ENCODE measurements at regions not wholly inside any gene's neighbourhood (a gene's known extent, or its start where the extent isn't known, plus 50 kb on each side); places are given as distances from the start of the nearest gene placed in this dataset.

- DNase-seq = no peak
These were observed 672.1 kb upstream of the RIOK2 start for GRCh38 chr5:97854871-97855762.

DNA sequence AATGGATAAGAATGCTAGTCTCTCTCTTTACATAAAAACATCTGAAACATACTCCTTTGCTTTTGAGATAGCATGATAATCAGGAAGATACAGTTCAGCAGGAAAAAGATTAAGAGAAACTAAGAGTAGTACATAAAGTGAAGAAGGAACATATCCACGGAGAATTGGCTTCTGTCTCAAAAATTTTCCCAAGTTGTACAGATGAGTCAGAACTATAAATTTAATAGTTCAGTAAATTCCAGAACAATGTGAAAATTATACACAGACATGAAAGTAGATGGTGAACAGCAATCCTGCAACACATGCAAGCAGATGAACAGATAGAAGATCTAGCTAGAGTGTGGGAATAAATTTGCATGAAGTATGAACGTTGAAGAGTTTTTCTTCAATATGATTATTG is 691.4 kb upstream of the RIOK2 start:
- DNase-seq = no peak

- no peak for DNase-seq
These were observed 693.2 kb upstream of the RIOK2 start for GRCh38 chr5:97876272-97876671.

- no peak for DNase-seq
These were observed 694.5 kb upstream of the RIOK2 start for GRCh38 chr5:97877588-97877987.

- no peak for DNase-seq
These were observed 705.4 kb upstream of the RIOK2 start for GRCh38 chr5:97888439-97888838.

GRCh38 chr5:97891971-97892370 is 708.9 kb upstream of the RIOK2 start:
- no peak for DNase-seq

- no peak for DNase-seq
These were observed 720.7 kb upstream of the RIOK2 start for GRCh38 chr5:97903742-97904141.

GRCh38 chr5:97906135-97906534 is 723.1 kb upstream of the RIOK2 start:
- no peak for DNase-seq

- no peak for DNase-seq
These were observed 724.8 kb upstream of the RIOK2 start for GRCh38 chr5:97907646-97908400.

GRCh38 chr5:97909541-97909940 is 726.5 kb upstream of the RIOK2 start:
- DNase-seq = no peak

- no peak for DNase-seq
These were observed 731.4 kb upstream of the RIOK2 start for GRCh38 chr5:97914483-97914882.

DNA sequence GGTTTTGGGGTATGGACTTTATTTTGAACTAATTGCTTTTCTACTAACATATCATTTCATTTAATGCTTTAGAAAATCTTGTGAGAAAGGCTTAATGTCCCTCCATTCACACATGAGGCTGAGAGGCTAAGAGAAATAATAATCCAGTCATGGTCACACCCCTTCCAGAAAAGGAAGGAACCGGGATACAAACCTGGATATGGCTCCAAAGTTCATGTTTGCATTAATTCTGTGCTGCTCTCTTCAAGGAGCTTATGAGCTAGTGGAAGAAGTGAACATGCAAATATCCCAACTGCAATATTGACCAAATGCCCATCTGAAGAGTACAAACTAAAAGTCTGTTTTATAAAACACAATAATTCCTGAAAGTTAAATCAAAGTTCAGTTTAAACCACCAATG is 732.1 kb upstream of the RIOK2 start:
- DNase-seq = no peak

DNA sequence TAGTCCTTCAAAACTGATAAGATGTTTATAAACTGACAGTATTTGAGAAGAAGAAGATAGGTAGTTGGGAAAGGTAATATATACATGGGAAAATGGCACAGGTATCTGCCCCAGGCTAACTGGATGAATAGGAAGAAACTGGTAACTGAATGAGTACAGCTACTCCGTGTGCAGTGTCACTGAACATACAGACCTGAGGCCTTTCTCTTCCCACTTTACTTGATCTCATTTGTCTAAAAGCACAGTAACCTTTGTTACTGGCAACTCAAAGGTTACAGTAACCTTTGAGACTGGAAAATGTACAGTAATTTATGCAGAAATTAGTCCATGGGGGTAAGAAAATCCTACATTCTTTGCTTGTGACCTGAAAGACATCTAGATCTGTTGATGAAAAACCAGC is 735.0 kb upstream of the RIOK2 start:
- no peak for DNase-seq

GRCh38 chr5:97918620-97919019 is 735.6 kb upstream of the RIOK2 start:
- no peak for DNase-seq

- DNase-seq = no peak
These were observed 736.7 kb upstream of the RIOK2 start for GRCh38 chr5:97919719-97920118.

DNA sequence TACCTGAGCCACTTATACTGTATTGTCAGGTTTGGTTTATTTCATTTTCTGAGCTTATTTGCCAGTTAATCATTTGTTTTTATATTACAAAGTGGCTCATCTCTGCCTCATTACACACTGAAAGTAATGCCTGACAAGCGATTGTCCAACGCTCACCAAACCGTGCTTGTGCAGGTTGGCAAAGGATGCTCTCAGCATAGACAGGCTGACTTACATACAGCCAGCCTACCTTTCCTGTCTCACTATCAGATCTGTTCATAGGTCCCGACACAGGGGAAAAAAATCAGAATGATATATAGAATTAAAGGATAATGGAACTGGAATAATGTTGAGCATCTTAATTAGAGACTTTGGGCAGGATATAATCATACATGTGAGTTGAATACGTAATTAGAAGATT is 739.7 kb upstream of the RIOK2 start:
- no peak for DNase-seq

GRCh38 chr5:97923496-97923895 is 740.4 kb upstream of the RIOK2 start:
- DNase-seq = no peak

DNA sequence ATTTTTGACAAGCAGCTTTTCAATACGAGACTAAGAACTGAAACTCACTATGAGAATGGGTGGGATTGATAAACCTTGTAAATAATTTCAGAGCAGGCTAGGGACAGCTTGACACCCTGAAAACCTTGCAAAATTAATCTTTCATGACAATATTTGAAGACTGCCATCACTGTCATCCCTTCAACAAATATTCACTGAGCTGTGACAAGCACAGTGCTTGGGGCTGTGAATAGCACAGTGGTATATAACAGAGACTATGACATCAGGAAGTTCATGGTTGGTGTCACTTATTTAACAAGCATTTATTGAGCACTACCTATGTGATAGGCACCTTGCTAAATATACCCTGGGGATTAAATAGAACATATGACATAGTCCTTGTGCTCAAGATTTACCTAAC is 741.0 kb upstream of the RIOK2 start:
- DNase-seq = no peak

GRCh38 chr5:97929383-97929782 is 746.3 kb upstream of the RIOK2 start:
- DNase-seq = no peak

DNA sequence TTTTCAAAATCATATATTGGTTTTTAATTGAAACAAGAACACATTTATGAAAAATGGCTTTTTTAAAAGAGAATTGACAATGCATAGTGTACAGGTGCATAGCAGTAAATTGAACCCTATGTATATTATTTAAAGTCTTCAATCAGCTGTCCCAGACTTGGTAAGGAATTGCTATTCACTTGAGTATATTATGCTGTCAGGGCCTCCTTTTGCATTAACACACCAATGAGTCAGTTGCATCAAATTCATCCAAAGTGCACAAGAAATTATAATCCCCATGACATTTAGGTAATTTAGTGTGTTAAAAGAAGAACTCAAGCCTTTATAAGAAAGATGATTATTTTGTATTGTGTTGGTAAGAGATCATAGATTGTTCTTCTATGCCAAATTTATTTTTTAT is 748.8 kb upstream of the RIOK2 start:
- DNase-seq = no peak

DNA sequence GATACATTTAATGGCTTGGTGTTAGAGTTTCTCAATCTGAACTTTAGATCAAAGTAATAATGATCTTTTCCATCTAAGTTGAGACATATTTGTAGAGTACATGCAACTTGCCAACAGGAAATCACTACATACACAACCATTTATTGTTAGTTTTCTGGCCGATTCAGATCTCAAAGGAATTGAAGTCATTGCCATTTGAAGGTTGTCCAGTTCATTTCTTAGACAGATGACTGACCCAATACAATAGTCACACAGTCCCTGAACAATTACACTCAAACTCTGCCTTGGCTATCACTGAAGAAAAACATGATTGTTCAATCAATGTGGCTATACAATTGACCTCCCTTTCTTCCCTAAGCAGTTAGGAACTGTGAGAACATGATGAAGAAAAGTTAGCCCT is 753.2 kb upstream of the RIOK2 start:
- no peak for DNase-seq

GRCh38 chr5:97937846-97938245 is 754.8 kb upstream of the RIOK2 start:
- DNase-seq = no peak

- no peak for DNase-seq
These were observed 760.0 kb upstream of the RIOK2 start for GRCh38 chr5:97943036-97943435.

DNA sequence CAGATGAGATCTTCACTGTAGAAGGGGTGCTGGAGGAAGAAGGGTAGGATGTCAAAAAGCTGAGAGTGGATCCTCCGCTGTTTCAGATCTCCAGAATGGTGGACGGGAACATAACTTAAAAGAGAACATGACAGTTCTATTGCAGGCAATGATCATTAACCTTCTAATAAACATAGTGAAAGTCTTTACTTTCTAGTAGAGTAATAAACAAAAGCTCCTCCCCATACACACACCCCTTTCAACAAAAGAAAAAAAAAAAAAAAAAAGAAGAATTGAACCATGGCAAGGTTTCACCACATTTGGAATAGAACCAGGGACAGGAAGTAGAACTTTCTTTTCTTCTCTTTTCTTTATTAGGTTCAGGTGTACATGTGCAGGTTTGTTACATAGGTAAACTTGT is 768.1 kb upstream of the RIOK2 start:
- no peak for DNase-seq
